Neural cell (in vitro differentiated cells): ENCODE measurements at regions not wholly inside any gene's neighbourhood (a gene's known extent, or its start where the extent isn't known, plus 50 kb on each side); places are given as distances from the start of the nearest gene placed in this dataset.
"Not testable (repeated sequence)": the region's sequence is repeated elsewhere in the genome, so short reads cannot be mapped to it uniquely, and the experiment has no call there.

Source experiments
- H2AFZ ChIP-seq: fragments of 200-600, 300-800 bp; sonication (generic), shearing (Covaris generic); 2 replicates; pipeline ENCODE4 v1.6.0; 2014; ENCODE audit warnings: low read depth, mild to moderate bottlenecking, antibody characterized with exemption, low read length, moderate library complexity
- H3F3A ChIP-seq: fragments of 200-600 bp; shearing (Covaris generic); 2 replicates; pipeline ENCODE4 v1.6.1; 2016; ENCODE audit warnings: mild to moderate bottlenecking, moderate library complexity, mixed read lengths, antibody characterized with exemption, low read length; ENCODE audit not compliant: insufficient read depth, poor library complexity, severe bottlenecking
- H3K27ac ChIP-seq: fragments of 200-600, 300-800 bp; sonication (generic), shearing (Covaris generic); 2 replicates; pipeline ENCODE4 v1.5.1; 2014; ENCODE audit warnings: mild to moderate bottlenecking, low read length, moderate library complexity
- H3K27me3 ChIP-seq: fragments of 300-800, 200-600 bp; sonication (generic), shearing (Covaris generic); 2 replicates; pipeline ENCODE4 v1.6.0; 2014; ENCODE audit warnings: mild to moderate bottlenecking, low read depth, low read length, moderate library complexity; ENCODE audit not compliant: insufficient read depth
- H3K36me3 ChIP-seq: fragments of 300-800, 200-600 bp; sonication (generic), shearing (Covaris generic); 2 replicates; pipeline ENCODE4 v1.5.1; 2014; ENCODE audit warnings: mild to moderate bottlenecking, antibody characterized with exemption, low read length, moderate library complexity; ENCODE audit not compliant: insufficient read depth
- H3K4me2 ChIP-seq: fragments of 300-800, 200-600 bp; sonication (generic), shearing (Covaris generic); 2 replicates; pipeline ENCODE4 v1.6.0; 2014; ENCODE audit warnings: mild to moderate bottlenecking, low read length
- H3K4me3 ChIP-seq: fragments of 300-800, 200-600 bp; sonication (generic), shearing (Covaris generic); 2 replicates; pipeline ENCODE4 v1.5.1; 2014; ENCODE audit warnings: mild to moderate bottlenecking, low read length, moderate library complexity
- H3K79me2 ChIP-seq: fragments of 200-600 bp; shearing (Covaris generic); replicated peaks from 2 replicates; pipeline ENCODE4 v1.6.0; 2014; ENCODE audit warnings: mild to moderate bottlenecking, low read length, moderate library complexity; ENCODE audit not compliant: insufficient read depth
- H3K9ac ChIP-seq: fragments of 300-800, 200-600 bp; sonication (generic), shearing (Covaris generic); 2 replicates; pipeline ENCODE4 v1.6.1; 2016; ENCODE audit warnings: mild to moderate bottlenecking, low read length, mixed read lengths
- H3K9me2 ChIP-seq: fragments of 200-600 bp; shearing (Covaris generic); 2 replicates; pipeline ENCODE4 v1.6.1; 2016; ENCODE audit warnings: mild to moderate bottlenecking, low read length, mixed read lengths; ENCODE audit not compliant: insufficient read depth
- H3K9me3 ChIP-seq: fragments of 200-600, 300-800 bp; sonication (generic), shearing (Covaris generic); 2 replicates; pipeline ENCODE4 v1.6.1; 2016; ENCODE audit warnings: mild to moderate bottlenecking, mixed run types, low read length, moderate library complexity, mixed read lengths
- H4K20me1 ChIP-seq: fragments of 200-600 bp; shearing (Covaris generic); 2 replicates; pipeline ENCODE4 v1.6.1; 2016; ENCODE audit warnings: mild to moderate bottlenecking, mixed run types; ENCODE audit not compliant: insufficient read depth
- CTCF ChIP-seq: fragments of 450-650 bp; IDR thresholded peaks from 2 replicates; pipeline ENCODE4 v1.5.1; 2014; ENCODE audit warnings: antibody characterized with exemption, mild to moderate bottlenecking, moderate library complexity; ENCODE audit not compliant: poor library complexity, severe bottlenecking
- EZH2 ChIP-seq: fragments of 200-600, 300-800 bp; shearing (Covaris generic), sonication (generic); IDR thresholded peaks from 2 replicates; pipeline ENCODE4 v1.6.1; 2014; ENCODE audit warnings: antibody characterized with exemption, low read length, borderline replicate concordance, mild to moderate bottlenecking; ENCODE audit not compliant: insufficient read depth, poor library complexity, severe bottlenecking
- SMC3 ChIP-seq: fragments of 450-650 bp; conservative IDR thresholded peaks from 2 replicates; pipeline ENCODE4 v1.6.1; 2014; ENCODE audit warnings: antibody characterized with exemption, mild to moderate bottlenecking, moderate library complexity; ENCODE audit not compliant: poor library complexity
- TAF1 ChIP-seq: IDR thresholded peaks from 2 replicates; pipeline ENCODE4 v1.6.1; 2012; ENCODE audit warnings: low read depth
- TF ChIP-seq, protein P1 (sequence below): IDR thresholded peaks from 2 replicates; pipeline ENCODE4 v1.6.1; 2012; ENCODE audit warnings: borderline replicate concordance

DNA sequence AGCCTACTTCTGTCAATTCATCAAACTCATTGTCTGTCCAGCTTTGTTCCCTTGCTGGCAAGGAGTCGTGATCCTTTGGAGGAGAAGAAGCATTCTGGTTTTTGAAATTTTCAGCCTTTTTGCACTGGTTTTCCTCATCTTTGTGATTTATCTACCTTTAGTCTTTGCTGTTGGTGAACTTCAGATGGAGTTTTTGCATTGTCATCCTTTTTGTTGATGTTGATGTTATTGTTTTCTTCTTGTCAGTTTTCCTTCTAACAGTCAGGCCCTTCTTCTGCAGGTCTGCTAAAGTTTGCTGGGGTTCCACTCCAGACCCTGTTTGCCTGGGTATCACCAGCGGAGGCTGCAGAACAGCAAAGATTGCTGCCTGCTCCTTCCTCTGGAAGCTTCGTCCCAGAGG, 52.2 kb upstream of the KCNAB1 start:
- not testable (repeated sequence) for H3K9ac ChIP-seq, H3K9me2 ChIP-seq, H4K20me1 ChIP-seq, H3F3A ChIP-seq, H3K9me3 ChIP-seq, H3K4me2 ChIP-seq, H3K27ac ChIP-seq, H2AFZ ChIP-seq, H3K4me3 ChIP-seq, H3K36me3 ChIP-seq, H3K79me2 ChIP-seq, H3K27me3 ChIP-seq

DNA sequence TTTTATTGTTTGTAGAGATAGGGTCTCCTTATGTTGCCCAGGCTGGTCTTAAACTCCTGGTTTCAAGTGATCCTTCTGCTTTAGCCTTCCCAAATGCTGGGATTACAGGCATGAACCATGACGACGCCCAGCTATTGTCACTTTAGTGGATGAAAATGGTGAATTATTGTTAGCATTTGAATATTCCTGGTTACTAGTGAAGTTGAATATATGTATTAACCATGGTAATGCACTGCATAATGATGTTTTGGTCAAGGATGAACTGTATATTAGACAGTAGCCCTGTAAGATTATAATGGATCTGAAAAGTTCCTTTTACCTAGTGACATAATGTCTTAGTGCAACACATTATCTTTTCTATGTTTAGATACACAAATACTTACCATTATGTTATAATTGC, 50.4 kb upstream of the KCNAB1 start:
- Histone ChIP-seq H3K4me3 (no peak overlapping the region), H3K36me3 (no peaks in the 10 kb centered on the region), H2AFZ (no peak overlapping the region), H4K20me1 (no peaks in the 10 kb centered on the region), H3K4me2 (no peak overlapping the region), H3K9me3 (no peaks in the 10 kb centered on the region), H3K27me3 (no peaks in the 10 kb centered on the region), H3K9me2 (no peaks in the 10 kb centered on the region), H3K27ac (no peak overlapping the region), H3K9ac (no peak overlapping the region), H3K79me2 (no peaks in the 10 kb centered on the region), H3F3A (no peaks in the 10 kb centered on the region)
- TF ChIP-seq EZH2 (no peak), CTCF (no peak), SMC3 (no peak), TAF1 (no peak)
- TF ChIP-seq, protein P1, sequence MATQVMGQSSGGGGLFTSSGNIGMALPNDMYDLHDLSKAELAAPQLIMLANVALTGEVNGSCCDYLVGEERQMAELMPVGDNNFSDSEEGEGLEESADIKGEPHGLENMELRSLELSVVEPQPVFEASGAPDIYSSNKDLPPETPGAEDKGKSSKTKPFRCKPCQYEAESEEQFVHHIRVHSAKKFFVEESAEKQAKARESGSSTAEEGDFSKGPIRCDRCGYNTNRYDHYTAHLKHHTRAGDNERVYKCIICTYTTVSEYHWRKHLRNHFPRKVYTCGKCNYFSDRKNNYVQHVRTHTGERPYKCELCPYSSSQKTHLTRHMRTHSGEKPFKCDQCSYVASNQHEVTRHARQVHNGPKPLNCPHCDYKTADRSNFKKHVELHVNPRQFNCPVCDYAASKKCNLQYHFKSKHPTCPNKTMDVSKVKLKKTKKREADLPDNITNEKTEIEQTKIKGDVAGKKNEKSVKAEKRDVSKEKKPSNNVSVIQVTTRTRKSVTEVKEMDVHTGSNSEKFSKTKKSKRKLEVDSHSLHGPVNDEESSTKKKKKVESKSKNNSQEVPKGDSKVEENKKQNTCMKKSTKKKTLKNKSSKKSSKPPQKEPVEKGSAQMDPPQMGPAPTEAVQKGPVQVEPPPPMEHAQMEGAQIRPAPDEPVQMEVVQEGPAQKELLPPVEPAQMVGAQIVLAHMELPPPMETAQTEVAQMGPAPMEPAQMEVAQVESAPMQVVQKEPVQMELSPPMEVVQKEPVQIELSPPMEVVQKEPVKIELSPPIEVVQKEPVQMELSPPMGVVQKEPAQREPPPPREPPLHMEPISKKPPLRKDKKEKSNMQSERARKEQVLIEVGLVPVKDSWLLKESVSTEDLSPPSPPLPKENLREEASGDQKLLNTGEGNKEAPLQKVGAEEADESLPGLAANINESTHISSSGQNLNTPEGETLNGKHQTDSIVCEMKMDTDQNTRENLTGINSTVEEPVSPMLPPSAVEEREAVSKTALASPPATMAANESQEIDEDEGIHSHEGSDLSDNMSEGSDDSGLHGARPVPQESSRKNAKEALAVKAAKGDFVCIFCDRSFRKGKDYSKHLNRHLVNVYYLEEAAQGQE = no peak
